ENCODE measurements at regions not wholly inside any gene's neighbourhood (a gene's known extent, or its start where the extent isn't known, plus 50 kb on each side); places are given as distances from the start of the nearest gene placed in this dataset.

DNA sequence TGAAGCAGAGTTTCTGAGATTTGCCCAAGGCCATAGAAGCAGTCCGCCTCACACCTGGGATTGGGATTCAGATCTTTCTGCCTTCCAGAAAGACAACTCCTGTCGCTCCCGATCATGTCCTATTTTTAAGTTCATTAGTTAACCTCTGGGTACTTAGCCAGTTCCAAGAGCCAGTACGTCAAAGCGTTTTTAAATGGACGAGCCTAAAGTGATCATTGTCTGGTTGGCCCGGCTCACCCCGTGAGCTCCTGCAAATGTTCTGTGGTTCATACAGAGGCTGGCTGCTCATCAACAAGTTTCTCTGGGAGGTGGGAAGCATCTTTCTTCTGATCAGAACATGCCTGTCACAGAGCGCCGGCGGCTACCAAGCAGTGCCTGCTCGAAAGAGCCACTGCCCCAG lies 554.5 kb upstream of the WWC1 start:
- Histone ChIP-seq H3K27me3 (ENCODE audit: insufficient read depth, low read length) (no peaks in the 10 kb centered on the region), H2AFZ (ENCODE audit: low read depth, low read length) (no peak overlapping the region), H3K9me3 (ENCODE audit: low read length) (no peaks in the 10 kb centered on the region), H3K36me3 (ENCODE audit: insufficient read depth, low read length) (peaks cover 19% of the 10 kb centered on the region), H3K4me3 (ENCODE audit: low read length) (no peak overlapping the region), H3K4me1 (ENCODE audit: insufficient read depth, low read length) (peaks cover 8% of the 10 kb centered on the region)

DNA sequence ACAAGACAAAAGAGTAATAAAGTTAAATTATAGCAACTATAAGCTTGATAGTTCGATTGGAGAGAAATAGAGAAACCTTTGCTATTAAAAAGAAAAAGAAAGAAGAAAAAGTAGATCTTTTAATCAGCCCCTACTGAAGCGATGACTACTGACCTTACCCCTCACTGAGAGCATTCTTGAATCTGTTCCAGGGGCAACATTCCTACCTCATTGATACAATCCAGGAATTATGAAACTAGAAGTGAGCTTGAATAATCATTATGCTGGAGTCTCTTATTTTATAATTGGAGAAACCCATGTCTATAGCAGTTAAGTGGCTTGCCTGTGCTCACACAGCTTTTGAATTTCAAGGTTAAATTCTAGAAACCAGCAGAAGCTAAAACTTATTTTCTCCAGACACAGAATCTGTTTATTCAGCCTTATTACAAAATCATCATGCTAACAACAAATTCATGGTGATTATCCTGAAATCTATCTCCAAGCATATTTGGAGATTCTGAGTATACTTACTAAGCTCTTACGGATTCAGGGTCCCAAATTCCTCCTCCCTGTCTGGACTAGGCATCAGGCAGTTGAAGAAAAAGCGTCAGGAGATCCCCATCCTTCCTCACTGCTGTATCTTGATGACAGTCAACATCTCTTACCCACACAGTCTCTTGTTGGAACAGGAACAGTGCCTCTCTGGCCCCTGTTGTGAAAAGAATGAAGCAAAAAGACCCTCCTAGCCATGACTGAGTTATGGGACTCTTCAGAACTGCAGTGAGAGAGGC lies 547.6 kb upstream of the WWC1 start:
- Histone ChIP-seq H3K4me1 (ENCODE audit: insufficient read depth, low read length) (peaks cover 16% of the 10 kb centered on the region), H3K27me3 (ENCODE audit: insufficient read depth, low read length) (no peaks in the 10 kb centered on the region), H3K36me3 (ENCODE audit: insufficient read depth, low read length) (peaks cover 12% of the 10 kb centered on the region), H3K9me3 (ENCODE audit: low read length) (no peaks in the 10 kb centered on the region), H2AFZ (ENCODE audit: low read depth, low read length) (no peak overlapping the region), H3K4me3 (ENCODE audit: low read length) (no peak overlapping the region)

DNA sequence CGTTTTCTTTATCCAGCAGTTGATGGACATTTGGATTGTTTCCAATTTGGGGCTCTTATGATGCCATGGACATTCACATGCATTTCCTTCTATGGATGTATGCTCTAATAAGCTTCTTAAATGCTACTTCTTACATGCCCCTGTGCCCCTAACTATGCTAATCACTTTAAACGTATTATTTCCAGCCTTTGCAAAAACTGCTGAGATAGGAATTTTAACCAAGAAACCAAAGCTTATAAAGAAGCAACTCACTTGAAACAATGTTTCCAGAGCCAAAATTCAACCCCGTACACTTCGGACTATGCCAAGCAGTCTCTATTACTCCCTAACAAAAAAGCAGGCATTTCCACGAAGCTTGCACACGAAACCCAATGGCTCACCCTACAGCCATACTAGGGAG lies 545.6 kb upstream of the WWC1 start:
- no peak overlapping the region for H3K4me3 ChIP-seq (ENCODE audit: low read length)
- H3K4me1 ChIP-seq (ENCODE audit: insufficient read depth, low read length) = peaks cover 16% of the 10 kb centered on the region
- H2AFZ ChIP-seq (ENCODE audit: low read depth, low read length) = no peak overlapping the region
- no peaks in the 10 kb centered on the region for H3K27me3 ChIP-seq (ENCODE audit: insufficient read depth, low read length)
- peaks cover 10% of the 10 kb centered on the region for H3K36me3 ChIP-seq (ENCODE audit: insufficient read depth, low read length)
- no peaks in the 10 kb centered on the region for H3K9me3 ChIP-seq (ENCODE audit: low read length)

DNA sequence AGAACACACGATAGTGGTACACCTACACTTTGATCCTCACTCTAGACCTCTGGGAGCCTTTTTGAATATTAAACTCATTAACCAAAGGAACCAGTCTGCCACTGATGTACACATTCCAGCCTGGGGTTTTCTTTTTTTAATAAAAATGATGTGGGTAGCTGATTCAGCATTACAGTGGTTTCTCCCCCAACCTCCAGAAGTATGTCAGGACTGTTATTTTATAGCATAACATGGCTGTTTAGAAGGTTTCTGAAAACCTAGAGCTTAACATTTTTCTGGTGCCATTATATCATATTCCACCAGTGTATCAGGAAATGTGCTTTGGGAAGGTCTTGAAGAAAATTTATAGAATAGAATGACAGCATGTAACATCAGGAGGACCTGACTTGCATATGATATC lies 540.9 kb upstream of the WWC1 start:
- no peaks in the 10 kb centered on the region for H3K27me3 ChIP-seq (ENCODE audit: insufficient read depth, low read length)
- H2AFZ ChIP-seq (ENCODE audit: low read depth, low read length) = no peak overlapping the region
- H3K4me3 ChIP-seq (ENCODE audit: low read length) = no peak overlapping the region
- H3K9me3 ChIP-seq (ENCODE audit: low read length) = no peaks in the 10 kb centered on the region
- no peaks in the 10 kb centered on the region for H3K36me3 ChIP-seq (ENCODE audit: insufficient read depth, low read length)
- H3K4me1 ChIP-seq (ENCODE audit: insufficient read depth, low read length) = peaks cover 6% of the 10 kb centered on the region

DNA sequence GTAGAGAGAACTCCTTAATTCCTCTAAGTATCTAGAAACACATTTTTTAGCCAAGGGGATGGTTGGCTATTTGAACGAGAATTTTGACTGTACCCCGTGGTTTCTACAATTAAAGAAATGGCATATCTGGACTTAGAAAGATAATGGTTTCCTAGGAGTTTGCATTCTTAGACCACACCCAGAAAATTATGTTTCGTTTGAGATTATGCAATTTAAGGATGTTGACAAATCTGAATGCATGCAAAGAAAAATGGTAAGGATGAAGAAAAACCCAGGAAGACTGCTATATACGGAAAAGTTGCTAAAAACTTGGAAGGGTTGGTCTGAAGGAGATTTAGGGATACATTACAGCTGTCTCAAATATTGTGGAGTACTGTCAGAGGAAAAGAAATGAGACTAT lies 538.5 kb upstream of the WWC1 start:
- no peaks in the 10 kb centered on the region for H3K27me3 ChIP-seq (ENCODE audit: insufficient read depth, low read length)
- H2AFZ ChIP-seq (ENCODE audit: low read depth, low read length) = no peak overlapping the region

GRCh38 chr5:167753725-167754490 lies 537.5 kb upstream of the WWC1 start:
- Histone ChIP-seq H3K4me3 (ENCODE audit: low read length) (no peak overlapping the region), H2AFZ (ENCODE audit: low read depth, low read length) (no peak overlapping the region), H3K9me3 (ENCODE audit: low read length) (no peaks in the 10 kb centered on the region), H3K4me1 (ENCODE audit: insufficient read depth, low read length) (peaks cover 6% of the 10 kb centered on the region), H3K36me3 (ENCODE audit: insufficient read depth, low read length) (no peaks in the 10 kb centered on the region), H3K27me3 (ENCODE audit: insufficient read depth, low read length) (no peaks in the 10 kb centered on the region)

More for the DNA sequence above, 538.5 kb upstream of the WWC1 start:
- Histone ChIP-seq H3K4me3 (ENCODE audit: low read length) (no peak overlapping the region), H3K4me1 (ENCODE audit: insufficient read depth, low read length) (peaks cover 6% of the 10 kb centered on the region), H3K36me3 (ENCODE audit: insufficient read depth, low read length) (no peaks in the 10 kb centered on the region), H3K9me3 (ENCODE audit: low read length) (no peaks in the 10 kb centered on the region)

GRCh38 chr5:167754501-167755021 lies 536.9 kb upstream of the WWC1 start:
- Histone ChIP-seq H3K4me1 (ENCODE audit: insufficient read depth, low read length) (peaks cover 6% of the 10 kb centered on the region), H3K4me3 (ENCODE audit: low read length) (no peak overlapping the region), H3K27me3 (ENCODE audit: insufficient read depth, low read length) (no peaks in the 10 kb centered on the region), H3K9me3 (ENCODE audit: low read length) (no peaks in the 10 kb centered on the region), H3K36me3 (ENCODE audit: insufficient read depth, low read length) (no peaks in the 10 kb centered on the region), H2AFZ (ENCODE audit: low read depth, low read length) (no peak overlapping the region)

DNA sequence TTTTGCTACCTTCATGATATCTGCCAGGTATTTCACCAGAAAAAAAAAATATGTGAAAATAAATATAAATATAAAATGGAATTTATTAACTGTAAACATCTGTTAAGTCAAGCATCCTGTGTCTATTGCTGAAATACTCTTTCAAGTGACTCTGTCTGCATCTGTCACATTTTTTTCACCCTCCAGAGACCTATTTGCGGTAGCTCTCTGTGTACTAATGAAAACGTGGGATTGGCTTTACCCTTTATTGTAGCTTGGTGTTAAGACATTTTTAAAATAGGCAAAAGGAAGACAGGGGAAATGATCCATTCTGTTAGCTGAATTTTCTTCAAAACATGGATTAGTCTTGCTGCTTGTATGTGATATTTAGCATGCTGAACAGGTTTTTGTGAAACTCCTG lies 536.0 kb upstream of the WWC1 start:
- no peak overlapping the region for H2AFZ ChIP-seq (ENCODE audit: low read depth, low read length)
- peaks cover 6% of the 10 kb centered on the region for H3K4me1 ChIP-seq (ENCODE audit: insufficient read depth, low read length)
- no peaks in the 10 kb centered on the region for H3K36me3 ChIP-seq (ENCODE audit: insufficient read depth, low read length)
- H3K27me3 ChIP-seq (ENCODE audit: insufficient read depth, low read length) = no peaks in the 10 kb centered on the region
- no peaks in the 10 kb centered on the region for H3K9me3 ChIP-seq (ENCODE audit: low read length)
- H3K4me3 ChIP-seq (ENCODE audit: low read length) = no peak overlapping the region

DNA sequence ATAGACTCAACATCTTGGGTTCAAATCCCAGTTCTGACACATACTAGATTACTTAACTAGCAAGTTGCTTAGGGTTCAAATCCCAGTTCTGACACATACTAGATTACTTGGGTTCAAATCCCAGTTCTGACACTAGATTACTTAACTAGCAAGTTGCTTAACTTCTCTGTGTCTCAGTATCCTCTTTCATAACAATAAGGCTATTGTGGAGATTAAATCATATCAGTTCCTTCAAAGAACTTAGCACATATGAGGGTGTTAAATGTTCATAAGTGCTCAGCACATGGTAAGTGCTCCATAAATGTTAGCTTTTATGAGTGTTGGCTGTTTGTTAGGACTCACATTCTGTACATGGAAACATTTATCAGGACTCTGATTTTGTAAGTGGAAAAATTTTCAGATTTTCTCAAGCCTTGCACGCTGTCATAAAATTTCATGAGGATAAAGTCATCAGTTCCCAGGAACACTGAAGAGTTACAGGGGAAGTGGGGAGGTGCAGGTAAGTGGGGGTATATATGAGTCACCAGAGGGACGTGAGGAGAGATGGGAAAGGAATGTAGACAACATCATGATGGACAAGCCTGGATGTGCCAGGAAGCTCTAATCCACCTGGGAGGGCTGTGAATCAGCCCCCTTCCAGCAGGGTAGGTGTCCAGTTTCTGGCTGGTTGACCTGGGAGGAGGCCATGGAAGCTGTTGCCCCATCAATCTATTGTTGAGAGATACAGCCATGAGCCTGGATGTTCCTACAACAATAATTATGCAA lies 532.2 kb upstream of the WWC1 start:
- H3K4me3 ChIP-seq (ENCODE audit: low read length) = no peak overlapping the region
- H2AFZ ChIP-seq (ENCODE audit: low read depth, low read length) = no peak overlapping the region
- H3K27me3 ChIP-seq (ENCODE audit: insufficient read depth, low read length) = no peaks in the 10 kb centered on the region
- H3K36me3 ChIP-seq (ENCODE audit: insufficient read depth, low read length) = no peaks in the 10 kb centered on the region
- peaks cover 6% of the 10 kb centered on the region for H3K4me1 ChIP-seq (ENCODE audit: insufficient read depth, low read length)
- no peaks in the 10 kb centered on the region for H3K9me3 ChIP-seq (ENCODE audit: low read length)

- no peaks in the 10 kb centered on the region for H3K9me3 ChIP-seq (ENCODE audit: low read length)
- no peaks in the 10 kb centered on the region for H3K36me3 ChIP-seq (ENCODE audit: insufficient read depth, low read length)
- H3K4me3 ChIP-seq (ENCODE audit: low read length) = no peak overlapping the region
- peaks cover 2% of the 10 kb centered on the region for H3K4me1 ChIP-seq (ENCODE audit: insufficient read depth, low read length)
- H3K27me3 ChIP-seq (ENCODE audit: insufficient read depth, low read length) = no peaks in the 10 kb centered on the region
- H2AFZ ChIP-seq (ENCODE audit: low read depth, low read length) = no peak overlapping the region
Observed at GRCh38 chr5:167763772-167764171, 527.7 kb upstream of the WWC1 start.

DNA sequence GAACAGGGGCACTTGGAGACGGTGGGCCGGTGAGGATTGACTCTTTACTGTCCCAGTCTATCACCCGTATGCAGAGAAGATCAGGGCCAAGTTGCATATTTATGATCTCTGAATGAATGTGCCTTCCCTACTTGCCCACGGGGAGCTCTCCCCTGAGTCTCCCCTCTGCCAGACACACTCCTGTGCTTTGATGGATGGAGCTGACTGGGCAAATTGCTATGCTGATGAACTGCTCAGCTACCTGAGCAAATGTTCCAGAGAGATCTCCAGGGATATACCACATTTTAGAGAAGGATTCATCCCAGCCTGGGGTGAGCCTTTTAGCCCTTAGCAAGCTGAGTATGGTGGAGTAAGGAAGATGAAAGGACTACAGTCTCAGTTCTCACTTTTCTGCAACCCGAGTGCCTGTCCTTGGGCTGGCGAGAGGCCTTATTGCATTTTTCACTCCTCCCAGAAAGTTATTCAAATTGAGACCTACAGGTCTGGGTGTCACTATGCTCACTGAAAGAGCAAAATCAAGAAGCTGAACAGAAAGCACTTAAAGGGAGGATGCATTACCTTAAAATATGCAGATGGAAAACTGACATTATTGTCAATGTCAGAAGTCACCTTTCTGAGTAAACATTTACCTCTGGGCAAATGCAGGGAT lies 526.7 kb upstream of the WWC1 start:
- Histone ChIP-seq H3K36me3 (ENCODE audit: insufficient read depth, low read length) (no peaks in the 10 kb centered on the region), H2AFZ (ENCODE audit: low read depth, low read length) (no peak overlapping the region), H3K9me3 (ENCODE audit: low read length) (no peaks in the 10 kb centered on the region), H3K27me3 (ENCODE audit: insufficient read depth, low read length) (no peaks in the 10 kb centered on the region), H3K4me3 (ENCODE audit: low read length) (no peak overlapping the region), H3K4me1 (ENCODE audit: insufficient read depth, low read length) (peaks cover 2% of the 10 kb centered on the region)

DNA sequence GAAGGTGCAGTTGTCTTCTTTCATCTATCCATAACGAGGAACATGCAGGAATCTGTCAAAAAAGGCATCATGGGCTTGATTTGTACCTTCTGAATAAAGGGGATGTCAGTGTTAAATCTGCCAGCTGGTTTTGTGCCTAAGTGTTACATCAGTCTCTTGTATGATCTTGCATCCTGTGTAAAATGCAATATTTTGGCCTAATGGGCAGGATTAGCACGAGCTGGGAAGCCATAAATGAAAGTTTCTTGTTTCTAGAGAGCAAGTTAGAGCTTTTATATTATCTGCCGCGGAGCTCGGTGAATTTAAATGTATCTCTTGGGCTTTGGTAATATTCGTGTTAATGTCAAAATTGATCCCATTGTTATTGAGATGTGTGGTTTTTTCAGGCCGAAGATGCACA lies 526.1 kb upstream of the WWC1 start:
- Histone ChIP-seq H3K36me3 (ENCODE audit: insufficient read depth, low read length) (no peaks in the 10 kb centered on the region), H3K9me3 (ENCODE audit: low read length) (peaks cover 4% of the 10 kb centered on the region), H2AFZ (ENCODE audit: low read depth, low read length) (no peak overlapping the region), H3K27me3 (ENCODE audit: insufficient read depth, low read length) (no peaks in the 10 kb centered on the region), H3K4me1 (ENCODE audit: insufficient read depth, low read length) (peaks cover 2% of the 10 kb centered on the region), H3K4me3 (ENCODE audit: low read length) (no peak overlapping the region)

Data from neuron (in vitro differentiated cells).